D721Med (cell line): ENCODE measurements at regions not wholly inside any gene's neighbourhood (a gene's known extent, or its start where the extent isn't known, plus 50 kb on each side); places are given as distances from the start of the nearest gene placed in this dataset.
"Not testable (repeated sequence)": the region's sequence is repeated elsewhere in the genome, so short reads cannot be mapped to it uniquely, and the experiment has no call there.

ENCODE experiments used
- DNase-seq: peaks from one replicate; pipeline ENCODE4 v3.0.0; 2011; ENCODE audit warnings: low spot score; ENCODE audit not compliant: insufficient read length
- FAIRE-seq: peaks from 2 replicates; lab custom pipeline; 2011; peaks lifted over from hg19 to GRCh38; lab: Jason Lieb, UNC
- TF ChIP-seq, protein P1 (sequence below): IDR thresholded peaks from 2 replicates; pipeline ENCODE4 v1.5.1; 2012; ENCODE audit warnings: mild to moderate bottlenecking, control low read depth; ENCODE audit not compliant: insufficient read depth; ENCODE audit errors: missing control alignments

- FAIRE-seq, DNase-seq: not testable (repeated sequence)
Measured at GRCh38 chr3:192968901-192969300, 51.2 kb upstream of the MB21D2 start.

GRCh38 chr3:192980632-192981031 is 63.0 kb upstream of the MB21D2 start:
- FAIRE-seq, result no peak
- TF ChIP-seq, protein P1, sequence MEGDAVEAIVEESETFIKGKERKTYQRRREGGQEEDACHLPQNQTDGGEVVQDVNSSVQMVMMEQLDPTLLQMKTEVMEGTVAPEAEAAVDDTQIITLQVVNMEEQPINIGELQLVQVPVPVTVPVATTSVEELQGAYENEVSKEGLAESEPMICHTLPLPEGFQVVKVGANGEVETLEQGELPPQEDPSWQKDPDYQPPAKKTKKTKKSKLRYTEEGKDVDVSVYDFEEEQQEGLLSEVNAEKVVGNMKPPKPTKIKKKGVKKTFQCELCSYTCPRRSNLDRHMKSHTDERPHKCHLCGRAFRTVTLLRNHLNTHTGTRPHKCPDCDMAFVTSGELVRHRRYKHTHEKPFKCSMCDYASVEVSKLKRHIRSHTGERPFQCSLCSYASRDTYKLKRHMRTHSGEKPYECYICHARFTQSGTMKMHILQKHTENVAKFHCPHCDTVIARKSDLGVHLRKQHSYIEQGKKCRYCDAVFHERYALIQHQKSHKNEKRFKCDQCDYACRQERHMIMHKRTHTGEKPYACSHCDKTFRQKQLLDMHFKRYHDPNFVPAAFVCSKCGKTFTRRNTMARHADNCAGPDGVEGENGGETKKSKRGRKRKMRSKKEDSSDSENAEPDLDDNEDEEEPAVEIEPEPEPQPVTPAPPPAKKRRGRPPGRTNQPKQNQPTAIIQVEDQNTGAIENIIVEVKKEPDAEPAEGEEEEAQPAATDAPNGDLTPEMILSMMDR, result no peak
- DNase-seq, result no peak

DNA sequence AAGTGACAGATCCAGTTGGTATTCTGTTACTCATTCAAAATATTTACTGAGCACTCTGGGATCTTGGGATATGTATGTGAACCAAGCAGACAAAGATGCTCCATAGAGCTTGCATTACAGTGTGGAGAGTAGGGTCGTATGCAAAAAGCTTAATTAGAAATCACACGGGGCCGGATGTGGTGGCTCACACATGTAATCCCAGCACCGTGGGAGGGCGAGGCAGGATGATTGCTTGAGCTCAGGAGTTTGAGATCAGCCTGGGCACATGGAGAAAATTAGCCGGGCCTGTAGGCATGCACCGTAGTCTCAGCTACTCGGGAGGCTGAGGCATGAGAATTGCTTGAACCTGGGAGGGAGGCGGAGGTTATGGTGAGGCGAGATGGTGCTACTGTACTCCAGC is 68.7 kb upstream of the MB21D2 start:
- TF ChIP-seq, protein P1, result no peak
- FAIRE-seq (no peak), DNase-seq (no peak)

DNA sequence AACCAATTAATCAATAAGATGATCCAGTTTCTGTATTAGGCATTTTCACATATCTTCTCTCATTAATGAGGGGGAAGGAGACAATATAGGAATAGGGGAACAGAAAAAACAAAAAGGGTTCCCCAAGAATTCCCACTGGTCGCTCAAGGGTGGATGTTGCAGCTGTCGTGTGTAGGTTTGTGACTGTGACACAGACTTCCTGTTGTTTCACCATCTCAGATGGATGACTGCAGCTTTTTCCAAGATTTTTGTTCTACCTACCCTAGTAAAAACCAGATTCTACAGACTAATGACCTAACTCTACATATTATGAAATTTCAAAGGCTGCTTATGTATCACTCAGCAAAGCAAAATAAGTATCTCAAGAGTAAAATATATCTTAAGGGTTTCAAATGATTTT is 73.7 kb upstream of the MB21D2 start:
- DNase-seq (no peak), FAIRE-seq (no peak)
- TF ChIP-seq, protein P1, result no peak

DNA sequence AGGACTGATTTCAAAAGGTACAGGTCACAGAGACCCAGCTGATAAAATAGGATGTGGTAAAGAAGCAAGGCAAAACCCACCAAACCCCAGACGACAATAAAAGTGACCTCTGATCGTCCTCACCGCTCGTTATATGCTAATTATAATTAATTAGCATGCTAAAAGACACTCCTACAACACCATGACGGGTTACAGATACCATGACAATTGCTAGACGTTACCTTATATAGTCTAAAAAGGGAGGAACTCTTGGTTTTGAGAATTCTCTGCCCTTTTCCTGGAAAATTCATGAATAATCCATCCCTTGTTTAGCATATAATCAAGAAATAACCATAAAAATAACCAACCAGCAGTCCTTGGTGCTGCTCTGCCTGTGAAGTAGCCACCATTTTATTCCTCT is 74.7 kb upstream of the MB21D2 start:
- DNase-seq (no peak), FAIRE-seq (no peak)
- TF ChIP-seq, protein P1, result no peak

GRCh38 chr3:192993411-192993810 is 75.8 kb upstream of the MB21D2 start:
- FAIRE-seq, result no peak
- DNase-seq, result no peak
- TF ChIP-seq, protein P1, result no peak

- not testable (repeated sequence) for FAIRE-seq
Measured at GRCh38 chr3:193001113-193001512, 83.5 kb upstream of the MB21D2 start.

GRCh38 chr3:193003624-193004023 is 86.0 kb upstream of the MB21D2 start:
- not testable (repeated sequence) for FAIRE-seq

More at GRCh38 chr3:193001113-193001512, 83.5 kb upstream of the MB21D2 start:
- not testable (repeated sequence) for DNase-seq

DNA sequence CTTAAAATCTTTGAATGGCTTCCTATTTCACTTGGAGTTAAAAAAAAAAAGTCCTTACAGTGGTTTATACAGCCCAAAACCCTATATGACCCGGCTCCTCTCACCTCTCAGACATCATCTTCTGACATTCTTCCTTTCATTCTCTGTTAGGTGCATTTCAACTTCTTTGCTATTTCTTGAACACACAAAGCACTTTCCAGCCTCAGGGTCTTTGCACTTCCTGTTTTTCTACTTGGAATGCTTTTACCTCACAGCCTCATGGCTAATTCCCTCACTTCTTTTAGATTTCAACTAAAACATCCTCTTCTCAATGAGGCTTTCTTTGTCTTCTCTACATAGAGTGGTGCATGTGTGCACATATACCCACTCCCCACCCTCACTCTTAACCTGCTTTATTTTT is 91.0 kb upstream of the MB21D2 start:
- FAIRE-seq, result no peak
- TF ChIP-seq, protein P1, result no peak
- no peak for DNase-seq

More at GRCh38 chr3:193003624-193004023, 86.0 kb upstream of the MB21D2 start:
- not testable (repeated sequence) for DNase-seq
